ENCODE measurements at regions not wholly inside any gene's neighbourhood (a gene's known extent, or its start where the extent isn't known, plus 50 kb on each side); places are given as distances from the start of the nearest gene placed in this dataset.
"Not testable (repeated sequence)": the region's sequence is repeated elsewhere in the genome, so short reads cannot be mapped to it uniquely, and the experiment has no call there.

DNA sequence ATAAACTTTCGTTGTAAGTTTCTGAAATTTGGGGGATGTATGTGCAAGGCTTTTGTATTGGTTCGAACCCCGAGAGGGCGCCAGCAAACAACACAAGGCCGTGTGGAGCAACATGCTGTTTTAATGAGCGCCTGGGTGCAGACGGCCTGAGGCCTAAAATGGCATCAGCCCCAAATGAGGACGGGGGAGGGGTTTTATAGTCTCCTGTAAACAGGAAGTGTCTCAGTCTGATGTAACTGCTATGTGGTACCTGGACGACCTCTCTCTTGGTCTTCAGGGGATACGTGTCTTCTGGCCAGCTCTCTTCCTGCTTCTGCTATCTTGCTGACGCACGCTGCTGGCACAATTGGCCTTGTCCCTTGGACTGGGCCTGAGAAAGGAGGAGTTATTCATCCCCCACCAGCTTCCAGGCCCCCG, 1348.0 kb downstream of the ADGRL3 start:
- no peak for DNase-seq (ENCODE audit: low read depth in 3 of 3)

DNA sequence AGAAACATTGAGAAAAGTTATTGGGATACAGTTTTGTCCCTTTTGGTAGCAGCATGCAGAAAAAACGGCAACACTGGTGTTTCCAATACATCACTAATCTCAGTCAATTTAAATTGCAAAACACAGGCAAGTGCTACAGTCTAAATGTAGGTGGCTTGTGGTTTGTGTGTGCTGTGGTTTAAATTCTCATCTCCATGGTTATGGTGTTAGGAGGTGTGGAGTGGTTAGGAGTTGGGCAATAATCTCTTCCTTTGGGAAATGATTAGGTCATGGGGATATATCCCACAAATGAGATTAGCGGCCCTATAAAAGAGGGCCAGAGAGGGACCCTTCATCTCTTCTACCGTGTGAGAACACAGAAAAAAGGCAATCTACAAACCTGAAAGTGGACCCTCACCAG, 1344.3 kb downstream of the ADGRL3 start:
- DNase-seq (ENCODE audit: low read depth in 3 of 3): no peak

DNA sequence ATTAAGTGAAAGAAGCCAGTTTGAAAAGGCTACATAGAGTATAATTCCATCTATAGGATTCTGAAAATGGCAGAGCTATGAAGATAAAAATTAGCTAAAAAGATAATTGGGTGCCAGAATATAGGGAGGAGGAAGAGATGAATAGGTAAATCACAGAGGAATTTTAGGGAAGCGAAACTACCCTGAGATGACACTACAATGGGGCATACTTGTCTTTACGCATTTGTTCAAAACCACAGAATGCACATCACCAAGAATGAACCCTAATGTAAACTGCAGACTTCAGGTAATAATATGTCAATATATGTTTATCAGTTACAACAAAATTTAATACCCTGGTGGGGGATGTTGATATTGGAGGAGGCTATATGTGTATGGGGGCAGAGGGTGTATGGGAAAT, 1342.9 kb downstream of the ADGRL3 start:
- DNase-seq (ENCODE audit: low read depth in 3 of 3): no peak

DNA sequence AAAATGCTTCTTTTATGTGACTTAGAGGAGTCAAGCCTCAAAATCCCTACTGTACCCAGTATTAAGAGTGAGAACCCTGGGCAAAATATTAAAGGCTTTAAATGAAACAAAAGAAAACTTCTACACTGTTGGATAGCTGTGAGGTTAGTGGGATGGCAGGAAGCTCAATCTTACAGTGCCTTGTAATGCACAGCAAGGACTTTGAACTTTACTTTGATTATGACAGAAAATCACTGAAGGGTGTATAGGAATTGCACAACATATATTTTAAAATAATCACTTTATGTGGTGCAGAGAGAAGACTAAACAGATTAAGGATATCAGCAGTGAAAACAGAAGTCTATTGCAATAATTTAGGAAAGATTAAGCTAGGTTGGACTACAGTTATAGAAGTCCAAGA, 1333.4 kb downstream of the ADGRL3 start:
- DNase-seq (ENCODE audit: low read depth in 3 of 3): no peak

DNA sequence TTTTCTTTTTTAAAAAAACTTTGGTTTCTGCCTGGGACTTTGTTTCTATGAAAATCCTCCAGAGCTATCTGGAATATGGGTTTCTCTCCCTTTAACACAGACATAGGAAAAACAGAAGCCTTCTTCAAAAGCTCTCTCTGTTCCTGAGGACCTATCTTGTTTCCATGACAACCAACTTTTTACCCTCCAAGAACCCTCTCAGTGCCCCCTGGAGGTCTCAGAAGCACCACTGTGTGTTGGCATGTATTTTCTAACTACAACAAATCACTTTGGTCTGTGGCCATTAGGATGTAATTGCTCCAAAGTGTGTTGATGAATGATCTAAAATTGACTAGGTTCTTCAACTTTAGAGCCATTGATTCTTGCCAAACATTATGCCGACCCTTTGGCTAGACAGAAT, 1331.6 kb downstream of the ADGRL3 start:
- no peak for DNase-seq (ENCODE audit: low read depth in 3 of 3)

DNA sequence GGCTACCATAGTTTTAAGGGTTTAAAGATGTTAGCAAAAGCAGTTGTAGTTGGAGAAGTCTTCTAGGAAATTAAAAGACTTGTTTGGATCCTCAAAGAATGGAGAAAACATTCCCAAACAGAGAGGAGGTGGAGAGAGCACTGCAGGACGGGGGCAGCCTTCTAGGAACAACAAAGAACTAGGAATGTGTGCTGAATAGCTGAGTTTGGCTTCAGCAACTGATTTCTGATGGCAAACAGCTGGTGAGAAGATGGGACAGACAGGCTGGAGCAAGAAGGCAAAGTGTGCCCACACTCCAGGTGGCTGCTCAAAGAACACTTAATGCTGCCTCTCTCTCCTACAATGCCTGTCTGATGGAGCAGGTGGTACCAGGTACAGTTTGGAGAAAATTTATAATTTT, 1331.1 kb downstream of the ADGRL3 start:
- DNase-seq (ENCODE audit: low read depth in 3 of 3): no peak

DNA sequence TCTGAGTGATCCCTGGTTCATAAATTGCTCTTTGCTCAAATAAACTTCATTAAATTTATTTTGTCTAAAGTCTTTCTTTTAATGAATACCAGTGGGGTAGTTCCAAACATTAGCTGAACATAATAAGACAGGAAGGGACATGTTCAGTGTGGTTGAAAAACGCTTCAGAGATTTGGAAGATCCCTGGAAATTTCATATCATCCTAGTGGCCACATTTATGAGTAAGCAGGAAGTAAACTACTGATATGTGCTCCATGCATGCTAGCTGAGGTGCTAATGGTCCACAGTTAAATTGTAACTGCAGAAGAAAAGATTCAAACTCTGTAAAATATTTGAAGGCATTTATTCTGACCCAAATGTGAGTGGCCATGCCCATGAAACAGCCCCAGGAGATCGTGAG, 1328.7 kb downstream of the ADGRL3 start:
- DNase-seq (ENCODE audit: low read depth in 3 of 3): no peak

DNA sequence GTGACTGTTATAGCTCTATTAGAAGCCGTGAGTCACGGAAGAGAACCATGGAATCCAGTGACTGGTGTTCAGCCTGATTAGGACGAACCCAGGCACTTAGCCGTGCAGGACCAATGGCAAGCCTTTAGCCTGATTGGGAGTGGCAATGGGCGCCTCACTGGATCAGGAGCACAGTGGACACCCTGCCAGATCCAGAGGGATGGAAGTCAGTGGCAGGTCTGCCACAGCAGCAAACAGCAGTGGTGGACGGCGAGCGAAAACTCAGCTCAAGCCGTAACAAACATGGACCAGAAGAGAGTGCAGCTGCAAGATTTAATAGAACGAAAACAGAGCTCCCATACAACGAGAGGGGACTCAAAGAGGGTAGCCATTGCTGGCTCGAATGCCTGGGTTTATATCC, 1326.5 kb downstream of the ADGRL3 start:
- DNase-seq (ENCODE audit: low read depth in 3 of 3): no peak

DNA sequence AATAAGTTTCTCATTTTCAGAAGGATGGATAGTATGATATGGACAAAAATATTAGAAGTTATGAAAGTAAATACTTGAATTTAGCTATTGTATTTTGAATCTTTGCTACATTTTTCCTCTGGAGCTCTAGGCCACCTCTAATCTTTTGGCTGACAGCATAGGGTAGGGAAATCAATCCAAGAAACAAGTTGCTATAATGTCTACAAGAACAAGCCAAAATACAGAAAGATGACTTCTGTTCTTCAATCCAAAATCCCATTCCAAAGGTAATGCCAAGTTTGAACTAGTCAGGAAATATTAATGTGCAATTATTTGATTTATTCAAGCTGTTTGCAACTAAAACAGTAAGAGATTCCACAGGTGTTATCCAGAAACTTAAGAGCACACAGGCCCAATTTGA, 1323.1 kb downstream of the ADGRL3 start:
- no peak for DNase-seq (ENCODE audit: low read depth in 3 of 3)

DNA sequence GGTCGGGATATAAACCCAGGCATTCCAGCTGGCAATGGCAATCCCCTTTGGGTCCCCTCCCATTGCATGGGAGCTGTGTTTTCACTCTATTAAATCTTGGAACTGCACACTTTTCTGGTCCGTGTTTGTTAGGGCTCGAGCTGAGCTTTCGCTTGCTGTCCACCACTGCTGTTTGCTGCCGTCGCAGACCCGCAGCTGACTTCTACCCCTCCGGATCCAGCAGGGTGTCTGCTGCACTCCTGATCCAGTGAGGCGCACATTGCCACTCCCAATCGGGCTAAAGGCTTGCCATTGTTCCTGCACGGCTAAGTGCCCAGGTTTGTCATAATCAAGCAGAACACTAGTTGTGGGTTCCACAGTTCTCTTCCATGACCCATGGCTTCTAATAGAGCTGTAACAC, 1322.1 kb downstream of the ADGRL3 start:
- no peak for DNase-seq (ENCODE audit: low read depth in 3 of 3)

DNA sequence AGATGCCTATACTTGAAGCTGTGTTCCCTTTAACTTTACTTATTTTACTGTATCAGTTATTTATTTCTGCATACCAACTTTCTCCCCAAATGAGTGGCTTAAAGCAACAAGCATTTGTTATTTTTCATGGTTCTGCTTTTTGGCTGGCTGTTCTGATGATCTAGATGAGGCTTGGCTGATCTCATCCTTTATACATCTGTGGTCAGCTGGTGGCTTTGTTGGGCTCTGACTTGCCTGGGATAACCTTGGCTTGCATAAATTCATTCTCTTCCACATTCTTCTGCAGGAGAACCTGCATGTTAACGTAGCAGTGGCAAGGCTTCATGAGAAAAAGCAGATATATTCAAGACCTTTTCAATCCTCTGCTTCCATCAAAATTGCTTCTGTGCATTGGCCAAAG, 1317.6 kb downstream of the ADGRL3 start:
- DNase-seq (ENCODE audit: low read depth in 3 of 3): no peak

DNA sequence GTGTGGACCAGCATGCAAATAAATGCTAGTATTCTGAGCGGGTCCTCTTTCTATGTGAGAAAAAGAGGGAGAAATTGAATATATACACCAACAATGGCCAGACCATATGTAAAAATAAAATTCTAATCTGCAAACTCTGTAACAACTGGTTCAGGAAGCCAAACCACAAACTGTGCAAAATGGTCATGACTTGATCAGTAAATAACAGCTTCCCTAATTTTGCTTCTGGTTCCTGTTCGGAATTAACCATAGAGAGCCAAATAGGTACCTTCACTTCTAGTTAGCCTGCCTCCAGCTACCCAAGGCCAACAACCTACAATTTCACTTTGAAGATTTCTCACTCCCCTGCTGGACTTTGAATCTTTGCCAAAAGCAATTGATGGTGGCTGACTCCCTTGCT, 1313.2 kb downstream of the ADGRL3 start:
- DNase-seq (ENCODE audit: low read depth in 3 of 3): no peak

DNA sequence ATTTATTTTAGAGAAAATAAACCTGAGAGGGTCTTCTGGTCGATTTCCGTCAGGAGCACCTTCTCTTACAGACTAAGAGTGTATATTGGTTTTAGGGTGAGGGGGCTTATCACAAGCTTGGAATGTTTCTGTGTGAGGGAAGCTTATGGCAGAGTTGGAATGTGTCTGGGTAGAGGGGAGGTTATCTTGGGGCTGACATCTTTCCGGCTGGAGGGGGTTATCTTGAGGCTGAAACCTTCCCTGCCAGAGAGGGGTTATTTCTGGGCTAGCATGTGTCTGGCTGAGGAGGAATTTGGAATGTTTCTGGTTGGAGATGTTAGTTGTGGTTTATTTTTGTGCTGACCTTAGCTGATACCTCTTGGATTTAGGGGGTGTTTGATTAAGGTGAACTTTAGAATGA, 1312.1 kb downstream of the ADGRL3 start:
- no peak for DNase-seq (ENCODE audit: low read depth in 3 of 3)

DNA sequence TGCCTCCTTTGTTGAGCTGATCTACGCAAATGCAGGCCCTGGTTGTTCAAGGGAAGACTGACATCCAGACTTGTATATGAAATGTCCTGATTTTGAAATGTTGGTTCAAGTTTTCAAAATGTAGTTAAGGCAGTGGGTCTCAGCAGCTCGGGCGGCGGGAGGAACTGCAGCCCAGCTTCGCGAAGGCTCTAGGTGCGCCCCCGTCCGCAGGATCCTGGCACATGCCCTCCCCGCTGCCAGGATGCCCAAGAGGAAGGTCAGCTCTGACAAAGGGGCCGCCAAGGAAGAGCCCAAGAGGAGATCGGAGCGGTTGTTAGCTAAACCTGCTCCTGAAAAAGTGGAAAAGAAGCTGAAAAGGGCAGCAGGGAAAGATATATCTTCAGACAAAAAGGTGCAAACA, 1310.1 kb downstream of the ADGRL3 start:
- no peak for DNase-seq (ENCODE audit: low read depth in 3 of 3)

DNA sequence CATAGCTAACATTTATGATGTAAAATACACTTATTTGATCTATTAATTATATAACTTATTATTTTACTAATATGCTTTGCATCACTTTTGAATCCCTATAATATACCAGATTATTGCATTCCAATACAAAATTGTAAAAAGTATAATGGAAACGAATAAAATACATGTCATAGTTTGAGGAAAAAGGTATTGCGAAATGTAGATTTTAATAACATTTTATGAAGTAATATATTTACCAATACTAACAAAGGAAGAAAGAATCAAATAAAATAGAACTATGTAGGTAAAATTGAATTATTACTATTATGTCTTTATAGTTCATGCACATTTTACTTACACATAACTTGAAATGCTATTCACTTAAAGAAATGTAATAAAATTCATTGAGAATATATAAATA, 1300.2 kb downstream of the ADGRL3 start:
- no peak for DNase-seq (ENCODE audit: low read depth in 3 of 3)

DNA sequence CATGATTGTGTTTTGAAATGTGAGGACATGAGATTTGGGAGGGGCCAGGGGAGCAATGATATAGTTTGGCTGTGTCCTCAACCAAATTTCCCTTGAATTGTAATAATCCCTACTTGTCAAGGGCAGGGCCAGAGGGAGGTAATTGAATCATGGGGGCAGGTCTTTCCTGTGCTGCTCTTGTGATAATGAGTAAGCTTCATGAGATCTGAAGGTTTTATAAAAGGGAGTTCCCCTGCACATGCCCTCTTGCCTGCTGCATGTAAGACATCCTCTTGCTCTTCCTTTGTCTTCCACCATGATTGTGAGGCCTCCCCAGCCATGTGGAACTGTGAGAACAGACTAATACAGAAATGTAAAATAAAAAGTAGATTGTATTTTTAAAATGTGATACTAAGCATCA, 1294.9 kb downstream of the ADGRL3 start:
- DNase-seq (ENCODE audit: low read depth in 3 of 3): no peak

DNA sequence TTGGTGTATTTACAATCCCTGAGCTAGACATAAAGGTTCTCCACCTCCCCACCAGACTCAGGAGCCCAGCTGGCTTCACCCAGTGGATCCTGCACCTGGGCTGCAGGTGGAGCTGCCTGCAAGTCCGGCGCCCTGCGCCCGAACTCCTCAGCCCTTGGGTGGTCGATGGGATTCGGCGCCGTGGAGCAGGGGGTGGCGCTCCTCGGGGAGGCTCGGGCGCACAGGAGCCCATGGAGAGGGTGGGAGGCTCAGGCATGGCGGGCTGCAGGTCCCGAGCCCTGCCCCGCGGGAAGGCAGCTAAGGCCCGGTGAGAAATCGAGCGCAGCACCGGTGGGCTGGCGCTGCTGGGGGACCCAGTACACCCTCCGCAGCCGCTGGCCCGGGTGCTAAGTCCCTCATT, 1291.6 kb downstream of the ADGRL3 start:
- DNase-seq (ENCODE audit: low read depth in 3 of 3): not testable (repeated sequence)

DNA sequence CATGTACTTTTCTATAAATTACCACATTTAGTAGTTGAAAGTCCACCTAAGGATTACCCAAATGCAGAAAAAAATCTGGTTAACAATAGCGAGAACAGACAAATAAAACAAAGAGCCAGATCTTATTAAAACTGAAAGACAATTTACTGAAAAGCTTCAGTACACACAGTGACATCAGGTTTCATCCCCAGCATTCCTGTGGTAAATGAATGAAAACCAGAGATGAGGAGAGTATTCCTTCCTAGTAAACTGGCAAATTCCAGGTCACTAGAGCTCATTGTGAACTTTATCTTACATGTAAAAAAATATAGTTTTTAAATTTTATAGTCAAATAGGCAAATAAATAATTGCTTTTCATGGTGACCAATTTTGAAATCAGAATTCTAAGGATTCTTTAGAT, 1290.5 kb downstream of the ADGRL3 start:
- DNase-seq (ENCODE audit: low read depth in 3 of 3): no peak

DNA sequence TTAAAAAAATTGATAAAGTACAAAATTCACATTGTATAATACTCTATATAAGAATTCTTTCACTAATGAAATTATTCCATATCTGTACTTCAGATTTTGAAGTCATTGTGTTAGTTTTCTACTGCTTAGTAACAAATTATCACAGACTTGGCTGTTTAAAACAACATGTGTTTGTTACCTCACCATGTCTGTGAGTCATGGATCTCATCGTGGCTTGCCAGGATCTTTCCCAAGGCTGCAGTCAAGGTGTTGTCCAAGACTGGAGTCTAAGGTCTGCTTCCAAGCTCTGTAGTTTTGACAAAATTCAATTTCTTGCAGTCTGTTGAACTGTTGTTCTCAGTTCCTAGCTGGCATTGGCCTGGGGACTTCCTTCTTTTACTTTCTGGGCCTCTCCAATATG, 1286.9 kb downstream of the ADGRL3 start:
- no peak for DNase-seq (ENCODE audit: low read depth in 3 of 3)

DNA sequence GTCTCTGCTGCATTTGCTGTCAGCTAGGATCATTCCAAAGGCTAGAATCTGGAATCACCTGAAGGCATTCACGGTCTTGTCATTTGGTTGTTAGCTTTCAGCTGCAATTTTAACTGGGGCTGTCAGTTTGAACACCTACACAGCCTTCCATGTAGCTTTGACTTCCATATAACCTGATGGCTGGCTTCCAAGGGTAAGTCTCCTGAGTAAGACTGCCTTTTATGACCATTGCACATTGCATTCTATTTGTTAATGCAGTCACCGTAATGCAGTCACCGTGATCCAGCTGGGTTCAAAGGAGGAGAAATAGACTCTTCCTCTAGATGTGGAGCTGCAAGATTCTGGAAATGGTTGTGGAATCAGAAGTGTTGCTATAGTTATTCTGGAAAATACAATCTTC, 1284.2 kb downstream of the ADGRL3 start:
- no peak for DNase-seq (ENCODE audit: low read depth in 3 of 3)

DNA sequence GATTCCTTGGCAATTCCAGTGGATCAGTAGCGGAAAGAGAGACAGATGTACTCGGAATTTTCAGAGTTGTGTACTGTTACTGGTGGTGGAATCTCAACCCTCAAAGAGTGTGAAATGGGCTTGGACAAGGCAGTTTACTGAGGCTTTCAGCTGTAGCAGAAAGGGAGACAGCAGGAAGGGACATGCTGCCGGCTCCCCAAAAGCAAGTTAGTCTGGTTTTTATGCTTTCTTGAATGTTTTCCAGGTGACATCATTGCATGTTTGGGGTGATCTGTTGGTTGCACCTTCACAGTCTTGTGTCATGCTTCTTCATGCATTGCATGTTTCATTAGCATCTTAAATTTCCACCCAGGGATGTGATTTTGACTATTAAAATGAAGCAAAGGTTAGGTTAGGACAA, 1282.2 kb downstream of the ADGRL3 start:
- DNase-seq (ENCODE audit: low read depth in 3 of 3): no peak

DNA sequence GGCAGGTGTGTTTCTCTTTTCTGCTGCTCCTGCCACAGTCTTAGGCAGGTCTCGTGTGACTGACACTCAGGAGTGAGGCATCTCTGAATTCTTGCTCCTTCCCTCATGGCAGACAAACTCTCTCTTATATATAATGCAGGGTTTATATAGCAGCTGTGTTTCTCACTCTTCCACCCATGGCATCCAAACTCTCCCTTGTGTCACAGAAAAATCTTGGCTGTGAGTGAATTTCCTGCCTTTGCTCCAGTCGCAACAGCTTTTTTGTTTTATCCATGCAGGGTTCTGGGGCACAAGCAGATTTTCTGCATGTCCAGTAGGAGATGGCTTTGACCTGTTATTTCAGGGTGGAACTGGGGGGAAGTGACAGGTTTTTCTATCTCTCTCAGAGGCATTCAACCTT, 1275.5 kb downstream of the ADGRL3 start:
- DNase-seq (ENCODE audit: low read depth in 3 of 3): no peak

DNA sequence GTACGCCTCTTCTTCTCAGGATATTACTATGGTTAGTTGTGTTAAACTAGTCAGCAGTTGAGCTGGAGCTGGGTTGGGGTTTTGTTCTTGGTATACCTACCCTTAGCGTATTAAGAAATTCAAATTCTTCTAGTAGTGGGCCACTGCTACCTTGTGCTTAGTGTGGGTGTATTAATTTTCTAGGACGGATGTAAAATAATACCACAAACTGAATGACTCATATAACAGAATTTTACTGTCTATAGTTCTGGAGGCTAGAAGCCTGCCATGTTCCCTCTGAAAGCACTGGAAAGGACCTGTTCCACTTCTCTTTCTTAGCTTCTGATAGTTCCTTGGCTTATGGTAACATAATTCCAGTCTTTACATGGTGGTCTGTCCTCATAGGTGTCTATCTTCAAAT, 1274.7 kb downstream of the ADGRL3 start:
- DNase-seq (ENCODE audit: low read depth in 3 of 3): no peak

DNA sequence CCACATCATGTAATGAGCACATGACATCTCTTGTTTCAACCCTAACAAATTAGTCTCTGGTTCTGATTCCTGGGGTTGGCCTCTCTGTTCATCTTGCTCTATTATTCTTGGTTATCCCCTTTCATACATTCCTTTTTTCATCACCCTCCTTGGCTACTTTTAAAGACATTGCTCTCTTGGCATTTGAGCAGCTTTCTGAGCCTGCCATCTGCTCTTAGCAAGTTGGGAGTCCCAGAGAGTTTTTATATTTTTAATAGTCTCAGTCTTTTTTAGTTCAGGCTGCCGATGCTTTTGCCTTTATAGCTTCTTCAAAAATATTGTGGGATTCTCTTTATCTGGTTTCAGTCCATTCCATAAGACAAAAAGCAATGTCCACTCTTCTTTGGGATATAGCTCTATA, 1270.9 kb downstream of the ADGRL3 start:
- no peak for DNase-seq (ENCODE audit: low read depth in 3 of 3)

DNA sequence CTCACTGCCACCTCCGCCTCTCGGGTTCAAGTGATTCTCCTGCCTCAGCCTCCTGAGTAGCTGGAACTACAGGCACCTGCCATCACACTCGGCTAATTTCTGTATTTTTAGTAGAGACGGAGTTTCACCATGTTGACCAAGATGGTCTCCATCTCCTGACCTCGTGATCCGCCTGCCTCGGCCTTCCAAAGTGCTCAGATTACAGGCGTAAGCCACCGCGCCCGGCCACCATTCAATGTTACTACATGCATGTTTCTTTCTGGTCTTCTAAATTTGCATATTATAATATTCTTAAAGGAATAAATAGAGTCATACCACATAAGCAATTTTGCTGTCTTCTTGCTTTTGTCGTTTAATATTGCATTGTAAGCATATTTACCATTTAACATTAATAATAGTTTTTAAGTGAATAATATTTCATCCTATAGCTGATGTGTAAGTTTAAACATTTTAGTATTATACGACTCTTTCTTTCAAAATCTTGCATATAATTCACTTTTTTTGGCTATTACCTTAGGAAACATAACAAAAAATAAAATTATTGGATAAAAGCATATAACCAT, 1270.4 kb downstream of the ADGRL3 start:
- no peak for DNase-seq (ENCODE audit: low read depth in 3 of 3)

Measured in stimulated activated CD4-positive, alpha-beta T cell treated with anti-CD3 and anti-CD28 coated beads, TNF-alpha, amount 100 ng/mL, for 24 hours (primary cell).